Mesenchymal stem cell (in vitro differentiated cells and primary cell): ENCODE measurements at regions not wholly inside any gene's neighbourhood (a gene's known extent, or its start where the extent isn't known, plus 50 kb on each side); places are given as distances from the start of the nearest gene placed in this dataset.
"Not testable (repeated sequence)": the region's sequence is repeated elsewhere in the genome, so short reads cannot be mapped to it uniquely, and the experiment has no call there.

Experiments used
- DNase-seq: peaks from one replicate; pipeline ENCODE4 v3.0.0-alpha.2; 2013
- H2AFZ ChIP-seq: one replicate; pipeline ENCODE4 v1.6.1; 2013; ENCODE audit warnings: low read depth, mild to moderate bottlenecking, control low read depth, inconsistent platforms, low read length, moderate library complexity
- H2AK5ac ChIP-seq: 2 replicates; pipeline ENCODE4 v1.6.1; 2013; ENCODE audit warnings: low read length, moderate library complexity, mild to moderate bottlenecking, inconsistent platforms; ENCODE audit not compliant: severe bottlenecking
- H2BK120ac ChIP-seq: one replicate; pipeline ENCODE4 v1.6.1; 2013; ENCODE audit warnings: low read depth, mild to moderate bottlenecking, inconsistent platforms, low read length, moderate library complexity
- H2BK12ac ChIP-seq, 2 experiments: one replicate each; pipeline ENCODE4 v1.6.1; 2013; ENCODE audit warnings: inconsistent platforms in 2 of 2, low read length in 2 of 2, mild to moderate bottlenecking in 2 of 2, moderate library complexity in 2 of 2, control low read depth in 1 of 2
- H2BK15ac ChIP-seq: one replicate; pipeline ENCODE4 v1.6.1; 2013; ENCODE audit warnings: mild to moderate bottlenecking, low read depth, inconsistent platforms; ENCODE audit not compliant: poor library complexity, severe bottlenecking
- H2BK5ac ChIP-seq: 2 replicates; pipeline ENCODE4 v1.6.1; 2013; ENCODE audit warnings: low read depth, mild to moderate bottlenecking, low read length, control low read depth, inconsistent platforms; ENCODE audit not compliant: poor library complexity, severe bottlenecking
- H3K14ac ChIP-seq, 2 experiments: one replicate each; pipeline ENCODE4 v1.6.1; 2013; ENCODE audit warnings: inconsistent platforms in 2 of 2, low read length in 2 of 2, control low read depth in 1 of 2, mild to moderate bottlenecking in 1 of 2, moderate library complexity in 1 of 2
- H3K18ac ChIP-seq, 2 experiments: one replicate each; pipeline ENCODE4 v1.6.1; 2013; ENCODE audit warnings: inconsistent platforms in 2 of 2, low read length in 2 of 2, control low read depth in 1 of 2, low read depth in 1 of 2, mild to moderate bottlenecking in 1 of 2
- H3K23ac ChIP-seq, 2 experiments: one replicate each; pipeline ENCODE4 v1.6.1; 2013; ENCODE audit warnings: inconsistent platforms in 2 of 2, low read length in 2 of 2, mild to moderate bottlenecking in 2 of 2, moderate library complexity in 2 of 2, control low read depth in 1 of 2
- H3K27ac ChIP-seq: 2 replicates; pipeline ENCODE4 v1.5.1; 2013; ENCODE audit warnings: mild to moderate bottlenecking, moderate library complexity, low read length, control low read depth, inconsistent platforms; ENCODE audit not compliant: poor library complexity, severe bottlenecking
- H3K27me3 ChIP-seq, 2 experiments: 2 replicates each; pipeline versions ENCODE4 v1.6.1 to v1.7.0; 2013; ENCODE audit warnings: low read length in 2 of 2, mild to moderate bottlenecking in 2 of 2, moderate library complexity in 2 of 2, control low read depth in 1 of 2, inconsistent platforms in 1 of 2; ENCODE audit not compliant: control insufficient read depth in 1 of 2, insufficient read depth in 1 of 2
- H3K36me3 ChIP-seq, 2 experiments: 2 replicates each; pipeline versions ENCODE4 v1.6.1 to v1.7.0; 2013; ENCODE audit warnings: low read length in 2 of 2, control low read depth in 1 of 2, inconsistent platforms in 1 of 2, low read depth in 1 of 2, mild to moderate bottlenecking in 1 of 2; ENCODE audit not compliant: insufficient read depth in 2 of 2, control insufficient read depth in 1 of 2
- H3K4ac ChIP-seq, 2 experiments: one replicate each; pipeline ENCODE4 v1.6.1; 2013; ENCODE audit warnings: inconsistent platforms in 2 of 2, low read length in 2 of 2, mild to moderate bottlenecking in 2 of 2, moderate library complexity in 2 of 2, control low read depth in 1 of 2, low read depth in 1 of 2
- H3K4me1 ChIP-seq: 2 replicates; pipeline ENCODE4 v1.6.1; 2013; ENCODE audit warnings: low read depth, low read length, control low read depth; ENCODE audit not compliant: control insufficient read depth, insufficient read depth
- H3K4me2 ChIP-seq: 2 replicates; pipeline ENCODE4 v1.6.1; 2013; ENCODE audit warnings: low read length, mild to moderate bottlenecking, inconsistent platforms; ENCODE audit not compliant: poor library complexity, severe bottlenecking
- H3K4me3 ChIP-seq, 2 experiments: 2 replicates each; pipeline versions ENCODE4 v1.5.1 to v1.7.0; 2013; ENCODE audit warnings: low read length in 2 of 2, mild to moderate bottlenecking in 2 of 2, control low read depth in 1 of 2, low read depth in 1 of 2; ENCODE audit not compliant: insufficient read depth in 1 of 2
- H3K79me1 ChIP-seq: replicated peaks from 2 replicates; pipeline ENCODE4 v1.6.1; 2013; ENCODE audit warnings: mild to moderate bottlenecking, control low read depth, low read length, inconsistent platforms; ENCODE audit not compliant: poor library complexity, severe bottlenecking
- H3K9ac ChIP-seq: 2 replicates; pipeline ENCODE4 v1.7.0; 2013; ENCODE audit warnings: mild to moderate bottlenecking, low read length, moderate library complexity
- H3K9me3 ChIP-seq: 2 replicates; pipeline ENCODE4 v1.7.0; 2013; ENCODE audit warnings: mild to moderate bottlenecking, low read length; ENCODE audit not compliant: control insufficient read depth
- H4K8ac ChIP-seq: one replicate; pipeline ENCODE4 v1.6.1; 2013; ENCODE audit warnings: inconsistent platforms, mild to moderate bottlenecking, low read length, moderate library complexity
- H4K91ac ChIP-seq: one replicate; pipeline ENCODE4 v1.6.1; 2013; ENCODE audit warnings: mild to moderate bottlenecking, low read length, inconsistent platforms
- WGBS: methylation state at CpG from one replicate; pipeline ENCODE4 v1.1.7; 2013; ENCODE audit warnings: mixed read lengths; 5-methylcytosine and 5-hydroxymethylcytosine counted together

GRCh38 chrX:125492439-125492838 is 172.8 kb downstream of the TEX13C start:
- Histone ChIP-seq H3K18ac (no peak overlapping the region), H2AK5ac (no peak overlapping the region)

GRCh38 chrX:125493004-125493403 is 173.3 kb downstream of the TEX13C start:
- not testable (repeated sequence) for H3K79me1 ChIP-seq, H2BK12ac ChIP-seq, H4K8ac ChIP-seq, H2BK5ac ChIP-seq, H3K4me1 ChIP-seq, H3K23ac ChIP-seq, H3K4ac ChIP-seq, H2BK15ac ChIP-seq, H3K4me3 ChIP-seq, DNase-seq, H3K27ac ChIP-seq, H2AK5ac ChIP-seq, H3K9ac ChIP-seq, H3K14ac ChIP-seq, H2BK120ac ChIP-seq, H3K36me3 ChIP-seq, H3K4me2 ChIP-seq, H3K9me3 ChIP-seq, H3K27me3 ChIP-seq, H2AFZ ChIP-seq, H4K91ac ChIP-seq, H3K18ac ChIP-seq
- 91% methylated on average over 2 of the region's 2 CpGs for WGBS

More at GRCh38 chrX:125492439-125492838, 172.8 kb downstream of the TEX13C start:
- Histone ChIP-seq H2BK120ac (no peak overlapping the region), H3K27me3 (no peaks in the 10 kb centered on the region), H3K4me2 (no peak overlapping the region), H2BK15ac (no peak overlapping the region), H2BK5ac (no peak overlapping the region), H3K27ac (no peak overlapping the region), H3K23ac (no peak overlapping the region), H3K4me1 (no peaks in the 10 kb centered on the region), H3K14ac (no peak overlapping the region), H3K4ac (no peak overlapping the region), H4K91ac (no peak overlapping the region), H3K9me3 (peaks cover 2% of the 10 kb centered on the region), H3K36me3 (no peaks in the 10 kb centered on the region), H3K9ac (no peak overlapping the region), H3K79me1 (no peaks in the 10 kb centered on the region), H3K4me3 (no peak overlapping the region), H2BK12ac (no peak overlapping the region), H4K8ac (no peak overlapping the region), H2AFZ (no peak overlapping the region)
- DNase-seq: no peak
- no CpG with 5 or more reads among the region's 2 CpGs for WGBS

GRCh38 chrX:125497667-125498066 is 178.0 kb downstream of the TEX13C start:
- H3K4ac ChIP-seq: no peak overlapping the region
- H3K9me3 ChIP-seq: peaks cover 8% of the 10 kb centered on the region
- no peak overlapping the region for H3K14ac ChIP-seq
- H2BK5ac ChIP-seq: no peak overlapping the region
- no peak overlapping the region for H3K23ac ChIP-seq
- H4K91ac ChIP-seq: no peak overlapping the region
- no peak overlapping the region for H3K18ac ChIP-seq
- H4K8ac ChIP-seq: no peak overlapping the region
- H3K9ac ChIP-seq: no peak overlapping the region
- no peak overlapping the region for H2AK5ac ChIP-seq
- no peaks in the 10 kb centered on the region for H3K79me1 ChIP-seq
- H3K27me3 ChIP-seq: no peaks in the 10 kb centered on the region
- no peak overlapping the region for H2BK12ac ChIP-seq
- no peak overlapping the region for H2BK15ac ChIP-seq
- 94% methylated on average over 2 of the region's 3 CpGs for WGBS
- H3K36me3 ChIP-seq: no peaks in the 10 kb centered on the region
- no peak for DNase-seq
- H3K4me2 ChIP-seq: no peak overlapping the region
- no peaks in the 10 kb centered on the region for H3K4me1 ChIP-seq
- H3K4me3 ChIP-seq: no peak overlapping the region
- no peak overlapping the region for H2BK120ac ChIP-seq
- no peak overlapping the region for H2AFZ ChIP-seq
- no peak overlapping the region for H3K27ac ChIP-seq

GRCh38 chrX:125503769-125504168 is 184.1 kb downstream of the TEX13C start:
- H3K4me3 ChIP-seq: no peak overlapping the region
- H4K91ac ChIP-seq: no peak overlapping the region
- H2BK120ac ChIP-seq: no peak overlapping the region
- H2AK5ac ChIP-seq: no peak overlapping the region
- 45% methylated on average over 2 of the region's 2 CpGs for WGBS
- H3K27ac ChIP-seq: no peak overlapping the region
- no peak overlapping the region for H3K23ac ChIP-seq
- H3K36me3 ChIP-seq: no peaks in the 10 kb centered on the region
- no peak overlapping the region for H2BK5ac ChIP-seq
- no peak overlapping the region for H4K8ac ChIP-seq
- H2BK12ac ChIP-seq: no peak overlapping the region
- H2BK15ac ChIP-seq: no peak overlapping the region
- H3K14ac ChIP-seq: no peak overlapping the region
- H3K18ac ChIP-seq: no peak overlapping the region
- H3K4ac ChIP-seq: no peak overlapping the region
- H3K79me1 ChIP-seq: no peaks in the 10 kb centered on the region
- H3K4me1 ChIP-seq: no peaks in the 10 kb centered on the region
- no peaks in the 10 kb centered on the region for H3K27me3 ChIP-seq
- no peak overlapping the region for H3K4me2 ChIP-seq
- H2AFZ ChIP-seq: no peak overlapping the region
- no peak for DNase-seq
- H3K9ac ChIP-seq: no peak overlapping the region
- H3K9me3 ChIP-seq: peaks cover 16% of the 10 kb centered on the region
